ENCODE measurements at regions not wholly inside any gene's neighbourhood (a gene's known extent, or its start where the extent isn't known, plus 50 kb on each side); places are given as distances from the start of the nearest gene placed in this dataset.

- no peak for DNase-seq (ENCODE audit: low read depth)
These were observed 53.5 kb upstream of the TSHZ3 start for GRCh38 chr19:31402529-31403316.

- no peak for DNase-seq (ENCODE audit: low read depth)
These were observed 56.9 kb upstream of the TSHZ3 start for GRCh38 chr19:31406106-31406505.

GRCh38 chr19:31408460-31409124 lies 59.4 kb upstream of the TSHZ3 start:
- no peak for DNase-seq (ENCODE audit: low read depth)

GRCh38 chr19:31413353-31413752 lies 64.1 kb upstream of the TSHZ3 start:
- DNase-seq (ENCODE audit: low read depth): no peak

- no peak for DNase-seq (ENCODE audit: low read depth)
These were observed 66.1 kb upstream of the TSHZ3 start for GRCh38 chr19:31415322-31415721.

- DNase-seq (ENCODE audit: low read depth): no peak
These were observed 67.3 kb upstream of the TSHZ3 start for GRCh38 chr19:31416548-31416947.

GRCh38 chr19:31418055-31418454 lies 68.8 kb upstream of the TSHZ3 start:
- no peak for DNase-seq (ENCODE audit: low read depth)

GRCh38 chr19:31418692-31419430 lies 69.6 kb upstream of the TSHZ3 start:
- DNase-seq (ENCODE audit: low read depth): no peak

- DNase-seq (ENCODE audit: low read depth): no peak
These were observed 70.7 kb upstream of the TSHZ3 start for GRCh38 chr19:31419871-31420445.

GRCh38 chr19:31421082-31421481 lies 71.8 kb upstream of the TSHZ3 start:
- no peak for DNase-seq (ENCODE audit: low read depth)

GRCh38 chr19:31421856-31422255 lies 72.6 kb upstream of the TSHZ3 start:
- DNase-seq (ENCODE audit: low read depth): no peak

- DNase-seq (ENCODE audit: low read depth): no peak
These were observed 74.7 kb upstream of the TSHZ3 start for GRCh38 chr19:31423896-31424295.

GRCh38 chr19:31424861-31425620 lies 75.8 kb upstream of the TSHZ3 start:
- no peak for DNase-seq (ENCODE audit: low read depth)

GRCh38 chr19:31427857-31428256 lies 78.6 kb upstream of the TSHZ3 start:
- DNase-seq (ENCODE audit: low read depth): no peak

- no peak for DNase-seq (ENCODE audit: low read depth)
These were observed 81.1 kb upstream of the TSHZ3 start for GRCh38 chr19:31430381-31430780.

- DNase-seq (ENCODE audit: low read depth): no peak
These were observed 83.1 kb upstream of the TSHZ3 start for GRCh38 chr19:31432201-31432810.

- no peak for DNase-seq (ENCODE audit: low read depth)
These were observed 87.0 kb upstream of the TSHZ3 start for GRCh38 chr19:31436121-31436776.

GRCh38 chr19:31438401-31439269 lies 89.4 kb upstream of the TSHZ3 start:
- DNase-seq (ENCODE audit: low read depth): no peak

GRCh38 chr19:31439270-31439573 lies 90.0 kb upstream of the TSHZ3 start:
- DNase-seq (ENCODE audit: low read depth): no peak

GRCh38 chr19:31444931-31445330 lies 95.7 kb upstream of the TSHZ3 start:
- DNase-seq (ENCODE audit: low read depth): no peak
